ENCODE measurements at regions not wholly inside any gene's neighbourhood (a gene's known extent, or its start where the extent isn't known, plus 50 kb on each side); places are given as distances from the start of the nearest gene placed in this dataset.

- DNase-seq = no peak
- H3K9me3 ChIP-seq (replicated peaks in 1 of 2; ENCODE audit: control insufficient read depth in 1 of 2, insufficient read depth in 1 of 2, low read length in 2 of 2) = no peaks in the 10 kb centered on the region
- H3K4me3 Mint-ChIP-seq = no peak overlapping the region
Observed at GRCh38 chr16:85433477-85433876, 179.6 kb upstream of the GSE1 start.

DNA sequence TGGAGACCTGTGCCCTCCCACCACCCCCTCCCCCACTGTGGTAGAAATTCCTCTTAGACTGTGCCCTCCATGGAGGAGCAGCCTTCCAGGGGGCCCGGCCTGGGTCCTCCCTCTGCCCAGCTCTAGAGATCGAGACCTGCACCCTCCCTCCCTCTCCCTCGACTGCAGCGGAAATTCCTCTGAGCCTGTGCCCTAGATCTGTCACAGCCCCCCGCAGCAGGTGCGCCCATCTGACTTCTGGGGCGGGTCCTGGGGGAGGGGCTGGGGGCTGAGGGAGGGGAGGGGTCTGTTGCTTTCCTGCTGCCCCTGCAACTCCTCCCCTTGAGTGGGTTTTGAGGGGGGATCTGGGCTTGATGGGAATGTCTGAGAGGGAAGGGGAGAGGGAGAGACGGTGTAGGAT lies 177.8 kb upstream of the GSE1 start:
- Histone ChIP-seq H3K4me3 (replicated peaks in 1 of 3; ENCODE audit: low read depth in 2 of 3, low read length in 3 of 3) (no peak overlapping the region), H2AFZ (ENCODE audit: insufficient read depth, low read depth, low read length, poor library complexity, severe bottlenecking) (no peak overlapping the region), H4K20me1 (ENCODE audit: insufficient read depth, low read length) (no peaks in the 10 kb centered on the region), H3K27ac (ENCODE audit: low read depth in 1 of 2, low read length in 2 of 2) (no peak overlapping the region), H3K27me3 (ENCODE audit: control insufficient read depth in 2 of 2, insufficient read depth in 2 of 2, low read length in 2 of 2) (no peaks in the 10 kb centered on the region), H3K79me2 (ENCODE audit: insufficient read depth, low read length) (no peaks in the 10 kb centered on the region), H3K4me2 (replicated peaks; ENCODE audit: extremely low read depth, low read length, poor library complexity, severe bottlenecking) (no peak overlapping the region), H3K9me3 (replicated peaks in 1 of 2; ENCODE audit: control insufficient read depth in 1 of 2, insufficient read depth in 1 of 2, low read length in 2 of 2) (no peaks in the 10 kb centered on the region), H3K36me3 (replicated peaks in 1 of 2; ENCODE audit: control insufficient read depth in 1 of 2, insufficient read depth in 2 of 2, low read length in 2 of 2) (no peaks in the 10 kb centered on the region), H3K4me1 (ENCODE audit: control insufficient read depth in 1 of 2, insufficient read depth in 2 of 2, low read length in 2 of 2) (peaks cover 9 to 10% of the 10 kb centered on the region in 2 donors), H3K9ac (ENCODE audit: insufficient read depth, low read length, poor library complexity, severe bottlenecking) (no peak overlapping the region)
- Mint-ChIP-seq H3K4me3 (no peak overlapping the region), H3K4me1 (peaks cover 10% of the 10 kb centered on the region), H3K27me3 (ENCODE audit: low read depth in 3 of 3) (peaks cover 1 to 7% (median 2%) of the 10 kb centered on the region in 3 donors), H3K27ac (no peak overlapping the region), H3K9me3 (peaks cover 0 to 2% (median 0%) of the 10 kb centered on the region in 7 donors), H3K36me3 (no peaks in the 10 kb centered on the region)
- intact Hi-C loops (cut with micrococcal nuclease) = no loop called here
- no peak for DNase-seq
- TF ChIP-seq, protein P1, sequence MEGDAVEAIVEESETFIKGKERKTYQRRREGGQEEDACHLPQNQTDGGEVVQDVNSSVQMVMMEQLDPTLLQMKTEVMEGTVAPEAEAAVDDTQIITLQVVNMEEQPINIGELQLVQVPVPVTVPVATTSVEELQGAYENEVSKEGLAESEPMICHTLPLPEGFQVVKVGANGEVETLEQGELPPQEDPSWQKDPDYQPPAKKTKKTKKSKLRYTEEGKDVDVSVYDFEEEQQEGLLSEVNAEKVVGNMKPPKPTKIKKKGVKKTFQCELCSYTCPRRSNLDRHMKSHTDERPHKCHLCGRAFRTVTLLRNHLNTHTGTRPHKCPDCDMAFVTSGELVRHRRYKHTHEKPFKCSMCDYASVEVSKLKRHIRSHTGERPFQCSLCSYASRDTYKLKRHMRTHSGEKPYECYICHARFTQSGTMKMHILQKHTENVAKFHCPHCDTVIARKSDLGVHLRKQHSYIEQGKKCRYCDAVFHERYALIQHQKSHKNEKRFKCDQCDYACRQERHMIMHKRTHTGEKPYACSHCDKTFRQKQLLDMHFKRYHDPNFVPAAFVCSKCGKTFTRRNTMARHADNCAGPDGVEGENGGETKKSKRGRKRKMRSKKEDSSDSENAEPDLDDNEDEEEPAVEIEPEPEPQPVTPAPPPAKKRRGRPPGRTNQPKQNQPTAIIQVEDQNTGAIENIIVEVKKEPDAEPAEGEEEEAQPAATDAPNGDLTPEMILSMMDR (IDR thresholded peaks at IDR 0.05) = no peak
- no CpG with 5 or more reads among the region's 8 CpGs for WGBS (ENCODE audit: insufficient coverage)

More at GRCh38 chr16:85433477-85433876, 179.6 kb upstream of the GSE1 start:
- Histone ChIP-seq H3K9ac (ENCODE audit: insufficient read depth, low read length, poor library complexity, severe bottlenecking) (no peak overlapping the region), H3K27me3 (ENCODE audit: control insufficient read depth in 2 of 2, insufficient read depth in 2 of 2, low read length in 2 of 2) (no peaks in the 10 kb centered on the region), H2AFZ (ENCODE audit: insufficient read depth, low read depth, low read length, poor library complexity, severe bottlenecking) (no peak overlapping the region), H3K4me1 (ENCODE audit: control insufficient read depth in 1 of 2, insufficient read depth in 2 of 2, low read length in 2 of 2) (peaks cover 9 to 10% of the 10 kb centered on the region in 2 donors), H4K20me1 (ENCODE audit: insufficient read depth, low read length) (no peaks in the 10 kb centered on the region), H3K27ac (ENCODE audit: low read depth in 1 of 2, low read length in 2 of 2) (no peak overlapping the region), H3K36me3 (replicated peaks in 1 of 2; ENCODE audit: control insufficient read depth in 1 of 2, insufficient read depth in 2 of 2, low read length in 2 of 2) (no peaks in the 10 kb centered on the region), H3K4me3 (replicated peaks in 1 of 3; ENCODE audit: low read depth in 2 of 3, low read length in 3 of 3) (no peak overlapping the region), H3K4me2 (replicated peaks; ENCODE audit: extremely low read depth, low read length, poor library complexity, severe bottlenecking) (no peak overlapping the region), H3K79me2 (ENCODE audit: insufficient read depth, low read length) (no peaks in the 10 kb centered on the region)
- WGBS (ENCODE audit: insufficient coverage) = 100% methylated on average over 1 of the region's 1 CpG
- Mint-ChIP-seq H3K27me3 (ENCODE audit: low read depth in 3 of 3) (peaks cover 3 to 7% (median 4%) of the 10 kb centered on the region in 3 donors), H3K4me1 (peaks cover 10% of the 10 kb centered on the region), H3K36me3 (no peaks in the 10 kb centered on the region), H3K9me3 (peaks cover 0 to 2% (median 0%) of the 10 kb centered on the region in 7 donors), H3K27ac (no peak overlapping the region)
- intact Hi-C loops (cut with micrococcal nuclease) = no loop called here
- TF ChIP-seq, protein P1 (IDR thresholded peaks at IDR 0.05) = no peak

Data from CD14-positive monocyte (primary cell).